GM12878 (cell line): ENCODE measurements at regions not wholly inside any gene's neighbourhood (a gene's known extent, or its start where the extent isn't known, plus 50 kb on each side); places are given as distances from the start of the nearest gene placed in this dataset.

Experiments
- ATAC-seq: fragments of 200-7000 bp; cut with Tn5 transposase; 3 replicates; pipeline ENCODE4 v1.9.1; 2020; ENCODE audit warnings: mild to moderate bottlenecking, moderate library complexity
- BruUV-seq: library from RNA; stranded (reverse); fragments of 400-500 nt; replicated peaks from 2 replicates; lab custom pipeline; 2021; lab: Mats Ljungman, UMichigan
- CTCF ChIA-PET: fragments of 300-600 bp; sonication (Branson Sonifier 250); formaldehyde crosslinking; extraction: SDS; loops from one replicate; lab custom pipeline; 2021; ENCODE audit warnings: inconsistent platforms; lab: Yijun Ruan, JAX
- POLR2A ChIA-PET: fragments of 350-600 bp; formaldehyde crosslinking; extraction: SDS; loops from one replicate; lab custom pipeline; 2021; ENCODE audit warnings: inconsistent platforms; lab: Charles Lee
- RAD21 ChIA-PET: fragments of 300-600 bp; sonication (Branson Sonifier 250); formaldehyde crosslinking; loops from one replicate; lab custom pipeline; 2023; ENCODE audit warnings: antibody characterized with exemption; ENCODE audit not compliant: unreplicated experiment; lab: Charles Lee
- SMC1A ChIA-PET: fragments of 300-600 bp; sonication (Branson Sonifier 250); formaldehyde crosslinking; loops from one replicate; lab custom pipeline; 2023; ENCODE audit not compliant: unreplicated experiment, uncharacterized antibody; lab: Charles Lee
- DNase-seq: peaks from one replicate; pipeline ENCODE4 v3.0.0-alpha.2; 2011; ENCODE audit warnings: low read depth, low spot score
- FAIRE-seq: peaks from 3 replicates; lab custom pipeline; 2011; peaks lifted over from hg19 to GRCh38; lab: Jason Lieb, UNC
- H2AFZ ChIP-seq: 2 replicates; pipeline ENCODE4 v1.6.0; 2011; ENCODE audit warnings: low read depth, low read length, control low read depth; ENCODE audit not compliant: control insufficient read depth
- H3K27ac ChIP-seq: 2 replicates; pipeline ENCODE4 v1.5.1; 2011; ENCODE audit warnings: control low read depth; ENCODE audit not compliant: control insufficient read depth, insufficient read depth
- H3K27me3 ChIP-seq, 2 experiments: replicated peaks in 1 of 2; 2 replicates each; pipeline versions ENCODE4 v1.6.0 to v1.6.1; 2011; ENCODE audit warnings: low read length in 1 of 2; ENCODE audit not compliant: control insufficient read depth in 2 of 2, insufficient read depth in 2 of 2
- H3K36me3 ChIP-seq, 2 experiments: 2 replicates each; pipeline ENCODE4 v1.5.1; 2011; ENCODE audit warnings: low read length in 1 of 2; ENCODE audit not compliant: control insufficient read depth in 2 of 2, insufficient read depth in 2 of 2
- H3K4me1 ChIP-seq: 2 replicates; pipeline ENCODE4 v1.6.1; 2011; ENCODE audit warnings: mild to moderate bottlenecking, low read length, moderate library complexity, mixed read lengths; ENCODE audit not compliant: control insufficient read depth, insufficient read depth
- H3K4me2 ChIP-seq: 2 replicates; pipeline ENCODE4 v1.6.0; 2011; ENCODE audit warnings: control low read depth; ENCODE audit not compliant: control insufficient read depth, insufficient read depth
- H3K4me3 ChIP-seq: fragments of 200-600 bp; sonication (generic); 2 replicates; pipeline ENCODE4 v1.5.1; 2016
- H3K79me2 ChIP-seq: 2 replicates; pipeline ENCODE4 v1.6.0; 2011; ENCODE audit warnings: low read length; ENCODE audit not compliant: control insufficient read depth, insufficient read depth
- H3K9ac ChIP-seq: 2 replicates; pipeline ENCODE4 v1.8.0; 2011; ENCODE audit warnings: low read length, control low read depth, mixed read lengths; ENCODE audit not compliant: control insufficient read depth, insufficient read depth
- H3K9me3 ChIP-seq: replicated peaks from 3 replicates; pipeline ENCODE4 v1.5.1; 2011; ENCODE audit warnings: mild to moderate bottlenecking, low read length; ENCODE audit not compliant: control insufficient read depth, insufficient read depth
- H4K20me1 ChIP-seq: 2 replicates; pipeline ENCODE4 v1.6.0; 2011; ENCODE audit not compliant: control insufficient read depth, insufficient read depth
- ASH2L ChIP-seq: fragments of 300-600, 200-600 bp; sonication (generic); IDR thresholded peaks from 2 replicates; pipeline ENCODE4 v1.6.1; 2017; ENCODE audit warnings: low read depth, mild to moderate bottlenecking, borderline replicate concordance
- BHLHE40 ChIP-seq, 2 experiments: fragments of 450-650 bp in 1 of 2; IDR thresholded peaks; 2 replicates each; pipeline ENCODE4 v1.6.1; 2011 to 2017; ENCODE audit warnings: low read depth in 2 of 2, borderline replicate concordance in 1 of 2, improper control_type of control experiment in 1 of 2, low read length in 1 of 2, mild to moderate bottlenecking in 1 of 2
- ETV6 ChIP-seq, 2 experiments: fragments of 450-650 bp in 1 of 2; IDR thresholded peaks in 1 of 2; conservative IDR thresholded peaks in 1 of 2; 2 replicates each; pipeline ENCODE4 v1.6.1; 2014; ENCODE audit warnings: antibody characterized with exemption in 1 of 2, borderline replicate concordance in 1 of 2, low read depth in 1 of 2, mild to moderate bottlenecking in 1 of 2, moderate library complexity in 1 of 2
- HDAC6 ChIP-seq: fragments of 200-600 bp; sonication (generic); IDR thresholded peaks from one replicate; pipeline ENCODE4 v1.8.0; 2017; ENCODE audit warnings: antibody characterized with exemption; ENCODE audit not compliant: unreplicated experiment
- IRF5 ChIP-seq: fragments of 450-650 bp; IDR thresholded peaks from 2 replicates; pipeline ENCODE4 v1.6.1; 2017; ENCODE audit warnings: borderline replicate concordance
- KLF5 ChIP-seq: fragments of 450-650 bp; IDR thresholded peaks from 2 replicates; pipeline ENCODE4 v1.6.1; 2014; ENCODE audit warnings: mild to moderate bottlenecking; ENCODE audit not compliant: partially characterized antibody
- PRDM15 ChIP-seq: fragments of 450-650 bp; formaldehyde crosslinking; IDR thresholded peaks from 2 replicates; pipeline ENCODE4 v1.4.0; 2020; ENCODE audit warnings: mild to moderate bottlenecking, moderate library complexity
- RELB ChIP-seq: fragments of 450-650 bp; IDR thresholded peaks from 2 replicates; pipeline ENCODE4 v1.6.1; 2017; ENCODE audit warnings: low read depth, mild to moderate bottlenecking, moderate library complexity
- USF1 ChIP-seq: IDR thresholded peaks from 2 replicates; pipeline ENCODE4 v1.6.1; 2011; ENCODE audit warnings: borderline replicate concordance, low read depth, mild to moderate bottlenecking, moderate library complexity, mixed read lengths, low read length; ENCODE audit not compliant: insufficient read depth; ENCODE audit errors: extremely low read length
- ZBTB4 ChIP-seq: fragments of 450-650 bp; formaldehyde crosslinking; IDR thresholded peaks from 2 replicates; pipeline ENCODE4 v1.4.0; 2022; ENCODE audit warnings: mild to moderate bottlenecking, moderate library complexity
- ZNF24 ChIP-seq: fragments of 450-650 bp; IDR thresholded peaks from 2 replicates; pipeline ENCODE4 v1.6.1; 2017; ENCODE audit warnings: antibody characterized with exemption, mild to moderate bottlenecking
- in situ Hi-C: fragments of 300-500 bp; cut with MboI; formaldehyde crosslinking; loops from 9 replicates; pipeline ENCODE4 v1.14.3; 2018; ENCODE audit warnings: mixed read lengths
- intact Hi-C: fragments of 100-400 bp; cut with micrococcal nuclease; formaldehyde crosslinking; loops from one replicate; pipeline ENCODE4 v1.14.2; 2022; ENCODE audit not compliant: unreplicated experiment

- Histone ChIP-seq H3K27ac (no peak overlapping the region), H3K27me3 (no peaks in the 10 kb centered on the region), H3K4me3 (no peak overlapping the region), H3K4me2 (no peak overlapping the region), H3K9me3 (no peaks in the 10 kb centered on the region), H3K9ac (no peak overlapping the region), H3K36me3 (no peaks in the 10 kb centered on the region), H3K79me2 (no peaks in the 10 kb centered on the region), H3K4me1 (no peaks in the 10 kb centered on the region)
- no peak for ATAC-seq
- ChIA-PET RAD21 (no interaction called here), CTCF (interaction anchor here (0.6 kb wide), 3 partner anchors 47 to 1265 kb away, joined by 3 to 4 read pairs (median 3); no protein-coding TSS in a partner anchor)
- no peak for DNase-seq
- FAIRE-seq: no peak
- TF ChIP-seq KLF5 (no peak), ASH2L (no peak), ZBTB4 (CRISPR knock-in tag) (no peak), RELB (no peak), HDAC6 (no peak), BHLHE40 (IDR thresholded peaks at IDR 0.05; ENCODE audit: borderline replicate concordance in 1 of 2, low read depth in 2 of 2, low read length in 1 of 2) (no peak), ZNF24 (no peak), PRDM15 (no peak), ETV6 (conservative IDR thresholded peaks at IDR 0.05 in 1 of 2, IDR thresholded peaks at IDR 0.05 in 1 of 2; ENCODE audit: borderline replicate concordance in 1 of 2, low read depth in 1 of 2) (no peak), IRF5 (no peak), USF1 (no peak)
- TF ChIP-seq, all 136 proteins: peak for 0
- SMC1A ChIA-PET: no interaction called here
- intact Hi-C loops (no loop called here), in situ Hi-C loops (no loop called here)
- POLR2A ChIA-PET: no interaction called here
- no TSS peak for BruUV-seq
- Histone ChIP-seq H2AFZ (no peak overlapping the region), H4K20me1 (no peaks in the 10 kb centered on the region)
These were observed 977.9 kb downstream of the TMTC2 start for GRCh38 chr12:83664650-83665049.
